ENCODE measurements at regions not wholly inside any gene's neighbourhood (a gene's known extent, or its start where the extent isn't known, plus 50 kb on each side); places are given as distances from the start of the nearest gene placed in this dataset.

GRCh38 chr4:18419780-18420179, 398.2 kb upstream of the LCORL start:
- TF ChIP-seq CTCF (IDR thresholded peaks at IDR 0.05 in 2 of 3, conservative IDR thresholded peaks at IDR 0.05 in 1 of 3; ENCODE audit: control insufficient read depth in 2 of 3, extremely low read depth in 1 of 3, insufficient read depth in 1 of 3, low read depth in 3 of 3, low read length in 3 of 3) (no peak), POLR2AphosphoS5 (IDR thresholded peaks at IDR 0.05; ENCODE audit: low read length) (no peak), POLR2A (IDR thresholded peaks at IDR 0.05; ENCODE audit: low read depth, low read length) (no peak), TAF1 (IDR thresholded peaks at IDR 0.05; ENCODE audit: borderline replicate concordance, low read depth, low read length) (no peak), CREB1 (IDR thresholded peaks at IDR 0.05; ENCODE audit: low read depth) (no peak), FOXM1 (IDR thresholded peaks at IDR 0.05; ENCODE audit: low read depth, low read length) (no peak), EZH2 (IDR thresholded peaks at IDR 0.05; ENCODE audit: borderline replicate concordance, control insufficient read depth, low read depth, low read length) (no peak), HDAC2 (IDR thresholded peaks at IDR 0.05) (no peak), SMC3 (IDR thresholded peaks at IDR 0.05; ENCODE audit: borderline replicate concordance, low read length) (no peak), BRCA1 (IDR thresholded peaks at IDR 0.05; ENCODE audit: low read depth, low read length) (no peak)

Measured in GM12878 (cell line).